H9 (cell line): ENCODE measurements at regions not wholly inside any gene's neighbourhood (a gene's known extent, or its start where the extent isn't known, plus 50 kb on each side); places are given as distances from the start of the nearest gene placed in this dataset.

ENCODE experiments used
- DNase-seq: peaks from one replicate; pipeline ENCODE4 v3.0.0-alpha.2; 2017
- H2AFZ ChIP-seq: one replicate; pipeline ENCODE4 v1.6.1; 2013; ENCODE audit warnings: mild to moderate bottlenecking, low read length, control low read depth, moderate library complexity
- H2AK5ac ChIP-seq: 2 replicates; pipeline ENCODE4 v1.6.1; 2013; ENCODE audit warnings: low read length, control low read depth, mixed read lengths; ENCODE audit not compliant: insufficient read length
- H2BK120ac ChIP-seq: one replicate; pipeline ENCODE4 v1.6.1; 2013; ENCODE audit warnings: low read depth, mild to moderate bottlenecking, low read length, control low read depth, inconsistent platforms; ENCODE audit not compliant: poor library complexity, severe bottlenecking
- H2BK12ac ChIP-seq: 2 replicates; pipeline ENCODE4 v1.6.1; 2013; ENCODE audit warnings: low read length, control low read depth, mixed read lengths, low read depth; ENCODE audit not compliant: insufficient read length
- H2BK15ac ChIP-seq: 2 replicates; pipeline ENCODE4 v1.6.1; 2013; ENCODE audit warnings: low read depth, low read length, control low read depth
- H2BK20ac ChIP-seq: one replicate; pipeline ENCODE4 v1.6.1; 2013; ENCODE audit warnings: low read depth, mild to moderate bottlenecking, low read length, control low read depth, inconsistent platforms; ENCODE audit not compliant: poor library complexity, severe bottlenecking
- H2BK5ac ChIP-seq: 2 replicates; pipeline ENCODE4 v1.6.1; 2013; ENCODE audit warnings: low read length, control low read depth, mixed read lengths; ENCODE audit not compliant: insufficient read length
- H3K14ac ChIP-seq: 2 replicates; pipeline ENCODE4 v1.6.1; 2013; ENCODE audit warnings: low read length, control low read depth; ENCODE audit not compliant: insufficient read depth
- H3K18ac ChIP-seq: 2 replicates; pipeline ENCODE4 v1.6.1; 2013; ENCODE audit warnings: low read depth, mild to moderate bottlenecking, mixed read lengths, low read length, control low read depth; ENCODE audit not compliant: insufficient read length
- H3K23ac ChIP-seq: 2 replicates; pipeline ENCODE4 v1.6.1; 2013; ENCODE audit warnings: low read length, control low read depth, mixed read lengths, low read depth; ENCODE audit not compliant: insufficient read length
- H3K23me2 ChIP-seq: 2 replicates; pipeline ENCODE4 v1.6.1; 2013; ENCODE audit warnings: low read depth, mild to moderate bottlenecking, mixed read lengths, low read length, control low read depth; ENCODE audit not compliant: insufficient read length, poor library complexity, severe bottlenecking
- H3K27ac ChIP-seq: 2 replicates; pipeline ENCODE4 v1.5.1; 2013; ENCODE audit warnings: low read length, control low read depth, mixed read lengths, low read depth; ENCODE audit not compliant: insufficient read length
- H3K27me3 ChIP-seq: 2 replicates; pipeline ENCODE4 v1.6.1; 2013; ENCODE audit warnings: low read length, control low read depth, inconsistent platforms; ENCODE audit not compliant: insufficient read depth
- H3K4ac ChIP-seq: 2 replicates; pipeline ENCODE4 v1.6.1; 2013; ENCODE audit warnings: low read depth, mild to moderate bottlenecking, control low read depth, inconsistent platforms, low read length, moderate library complexity
- H3K4me1 ChIP-seq: 2 replicates; pipeline ENCODE4 v1.6.1; 2013; ENCODE audit warnings: low read length, control low read depth, inconsistent platforms; ENCODE audit not compliant: insufficient read depth
- H3K4me2 ChIP-seq: 2 replicates; pipeline ENCODE4 v1.6.1; 2013; ENCODE audit warnings: low read length, control low read depth, mixed read lengths; ENCODE audit not compliant: insufficient read length, insufficient read depth
- H3K56ac ChIP-seq: 2 replicates; pipeline ENCODE4 v1.6.1; 2013; ENCODE audit warnings: low read depth, mild to moderate bottlenecking, mixed read lengths, low read length, control low read depth; ENCODE audit not compliant: insufficient read length
- H3K79me1 ChIP-seq: 2 replicates; pipeline ENCODE4 v1.6.1; 2013; ENCODE audit warnings: low read depth, mild to moderate bottlenecking, moderate library complexity, low read length, control low read depth, inconsistent platforms; ENCODE audit not compliant: insufficient read depth, poor library complexity, severe bottlenecking
- H3K79me2 ChIP-seq: 2 replicates; pipeline ENCODE4 v1.6.1; 2013; ENCODE audit warnings: low read length, control low read depth, inconsistent platforms; ENCODE audit not compliant: insufficient read depth
- H3K9ac ChIP-seq: 2 replicates; pipeline ENCODE4 v1.6.1; 2013; ENCODE audit warnings: low read length, control low read depth, mixed read lengths; ENCODE audit not compliant: insufficient read length; ENCODE audit errors: extremely low read depth
- H3K9me3 ChIP-seq: one replicate; pipeline ENCODE4 v1.6.1; 2013; ENCODE audit warnings: low read depth, low read length, inconsistent platforms; ENCODE audit not compliant: control insufficient read depth
- H3T11ph ChIP-seq: one replicate; pipeline ENCODE4 v1.6.1; 2013; ENCODE audit warnings: mild to moderate bottlenecking, low read length, control low read depth, inconsistent platforms
- H4K20me1 ChIP-seq: one replicate; pipeline ENCODE4 v1.6.1; 2013; ENCODE audit not compliant: control insufficient read depth, insufficient read length, insufficient read depth
- H4K5ac ChIP-seq: 2 replicates; pipeline ENCODE4 v1.6.1; 2013; ENCODE audit warnings: low read depth, mild to moderate bottlenecking, mixed read lengths, low read length, control low read depth; ENCODE audit not compliant: insufficient read length
- H4K8ac ChIP-seq: replicated peaks from 2 replicates; pipeline ENCODE4 v1.6.1; 2013; ENCODE audit warnings: low read length, control low read depth, mixed read lengths, low read depth; ENCODE audit not compliant: insufficient read length
- H4K91ac ChIP-seq: 2 replicates; pipeline ENCODE4 v1.6.1; 2013; ENCODE audit warnings: low read depth, mild to moderate bottlenecking, moderate library complexity, mixed read lengths, low read length, control low read depth; ENCODE audit not compliant: insufficient read length
- H3K27ac Mint-ChIP-seq, 3 experiments: 2 replicates in 2 of 3; 3 replicates in 1 of 3; pipeline ENCODE4 v1.8.0; 2020 to 2021; ENCODE audit warnings: mixed read lengths in 3 of 3, mild to moderate bottlenecking in 1 of 3, moderate library complexity in 1 of 3
- H3K27me3 Mint-ChIP-seq: 2 replicates; pipeline ENCODE4 v1.8.0; 2021; ENCODE audit warnings: low read depth, mild to moderate bottlenecking, moderate library complexity, mixed read lengths
- H3K36me3 Mint-ChIP-seq, 3 experiments: 2 replicates in 2 of 3; 3 replicates in 1 of 3; pipeline ENCODE4 v1.8.0; 2020 to 2021; ENCODE audit warnings: low read depth in 3 of 3, mixed read lengths in 3 of 3; ENCODE audit not compliant: insufficient read depth in 1 of 3
- H3K4me1 Mint-ChIP-seq, 2 experiments: 2 replicates each; pipeline ENCODE4 v1.8.0; 2020; ENCODE audit warnings: mixed read lengths in 2 of 2
- H3K4me3 Mint-ChIP-seq, 2 experiments: 2 replicates in 1 of 2; 3 replicates in 1 of 2; pipeline ENCODE4 v1.8.0; 2020 to 2021; ENCODE audit warnings: mild to moderate bottlenecking in 2 of 2, mixed read lengths in 2 of 2, moderate library complexity in 1 of 2
- H3K9me3 Mint-ChIP-seq, 2 experiments: 2 replicates in 1 of 2; 3 replicates in 1 of 2; pipeline ENCODE4 v1.8.0; 2020; ENCODE audit warnings: mild to moderate bottlenecking in 2 of 2, mixed read lengths in 2 of 2, moderate library complexity in 1 of 2
- CTCF ChIP-seq: fragments of 200-600 bp; sonication (generic); conservative IDR thresholded peaks from 3 replicates; pipeline ENCODE4 v1.8.0; 2021; ENCODE audit warnings: antibody characterized with exemption, mild to moderate bottlenecking
- WGBS: extraction: QIAGEN DNeasy Blood & Tissue Kit; methylation state at CpG from one replicate; pipeline ENCODE4 v1.1.7; 2013; ENCODE audit warnings: missing lambda C conversion rate, low lambda C conversion rate, mixed read lengths; ENCODE audit not compliant: insufficient read length; ENCODE audit errors: extremely low coverage; 5-methylcytosine and 5-hydroxymethylcytosine counted together

- Histone ChIP-seq H3K23me2 (no peaks in the 10 kb centered on the region), H3K9me3 (no peaks in the 10 kb centered on the region), H3K79me2 (no peaks in the 10 kb centered on the region), H3K9ac (peak overlapping the region; percentile 40), H2BK5ac (no peak overlapping the region), H4K5ac (no peak overlapping the region), H4K20me1 (no peaks in the 10 kb centered on the region), H2AFZ (peak overlapping the region; percentile 91), H3T11ph (no peak overlapping the region), H3K4me2 (no peak overlapping the region), H2BK20ac (no peak overlapping the region), H3K27ac (no peak overlapping the region), H4K8ac (no peak overlapping the region), H2BK15ac (no peak overlapping the region), H3K56ac (no peak overlapping the region), H3K23ac (no peak overlapping the region), H2AK5ac (no peak overlapping the region), H2BK12ac (no peak overlapping the region), H3K4ac (no peak overlapping the region), H4K91ac (no peak overlapping the region), H3K27me3 (no peaks in the 10 kb centered on the region), H3K14ac (no peak overlapping the region), H3K79me1 (no peaks in the 10 kb centered on the region), H2BK120ac (no peak overlapping the region), H3K4me1 (peaks cover 24% of the 10 kb centered on the region), H3K18ac (no peak overlapping the region)
- Mint-ChIP-seq H3K9me3 (peaks cover 0 to 3% of the 10 kb centered on the region in 2 experiments; a peak in 1 of 5 replicates), H3K4me1 (peaks cover 39 to 49% of the 10 kb centered on the region in 2 experiments), H3K36me3 (peaks cover 0 to 3% (median 0%) of the 10 kb centered on the region in 3 experiments; a peak in 1 of 7 replicates), H3K27me3 (no peaks in the 10 kb centered on the region), H3K27ac (no peak overlapping the region), H3K4me3 (no peak overlapping the region)
- no peak for TF ChIP-seq CTCF
- WGBS = no CpG with 5 or more reads among the region's 3 CpGs
- DNase-seq = no peak
Measured at GRCh38 chr14:97642631-97643030, 845.4 kb downstream of the VRK1 start.
